Activated T-cell treated with anti-CD3 and anti-CD28 coated beads for 1 hour (primary cell): ENCODE measurements at regions not wholly inside any gene's neighbourhood (a gene's known extent, or its start where the extent isn't known, plus 50 kb on each side); places are given as distances from the start of the nearest gene placed in this dataset.

Source experiments
- DNase-seq: peaks from one replicate; pipeline ENCODE4 v3.0.0-alpha.2; 2020; ENCODE audit warnings: low read depth

GRCh38 chr14:104425171-104425681, 154.3 kb upstream of the C14orf180 start:
- no peak for DNase-seq

GRCh38 chr14:104425763-104426646, 153.6 kb upstream of the C14orf180 start:
- no peak for DNase-seq

- DNase-seq, result no peak
Measured at GRCh38 chr14:104427131-104427851, 152.3 kb upstream of the C14orf180 start.

GRCh38 chr14:104428333-104428851, 151.2 kb upstream of the C14orf180 start:
- no peak for DNase-seq

GRCh38 chr14:104428860-104429259, 150.7 kb upstream of the C14orf180 start:
- no peak for DNase-seq

GRCh38 chr14:104429291-104429861, 150.2 kb upstream of the C14orf180 start:
- DNase-seq, result no peak

GRCh38 chr14:104431351-104431928, 148.1 kb upstream of the C14orf180 start:
- no peak for DNase-seq

- DNase-seq, result no peak
Measured at GRCh38 chr14:104431929-104432541, 147.5 kb upstream of the C14orf180 start.

- DNase-seq, result no peak
Measured at GRCh38 chr14:104432611-104433231, 146.8 kb upstream of the C14orf180 start.

GRCh38 chr14:104433401-104434213, 146.0 kb upstream of the C14orf180 start:
- no peak for DNase-seq

GRCh38 chr14:104434214-104435076, 145.1 kb upstream of the C14orf180 start:
- no peak for DNase-seq

GRCh38 chr14:104435147-104436046, 144.2 kb upstream of the C14orf180 start:
- DNase-seq, result no peak

- no peak for DNase-seq
Measured at GRCh38 chr14:104436047-104436591, 143.4 kb upstream of the C14orf180 start.

- no peak for DNase-seq
Measured at GRCh38 chr14:104436741-104437701, 142.5 kb upstream of the C14orf180 start.

- no peak for DNase-seq
Measured at GRCh38 chr14:104437703-104438102, 141.9 kb upstream of the C14orf180 start.

GRCh38 chr14:104438166-104438887, 141.2 kb upstream of the C14orf180 start:
- no peak for DNase-seq
